NT2/D1 (cell line): ENCODE measurements at regions not wholly inside any gene's neighbourhood (a gene's known extent, or its start where the extent isn't known, plus 50 kb on each side); places are given as distances from the start of the nearest gene placed in this dataset.

Experiments
- SUZ12 ChIP-seq: IDR thresholded peaks from 2 replicates; pipeline ENCODE4 v1.6.1; 2011; ENCODE audit not compliant: insufficient read length, insufficient read depth; ENCODE audit errors: extremely low read depth
- YY1 ChIP-seq: IDR thresholded peaks from 2 replicates; pipeline ENCODE4 v1.6.1; 2011; ENCODE audit not compliant: insufficient read length, insufficient read depth
- ZNF274 ChIP-seq: IDR thresholded peaks from 2 replicates; pipeline ENCODE4 v1.6.1; 2011; ENCODE audit warnings: mild to moderate bottlenecking, low read depth, low read length

DNA sequence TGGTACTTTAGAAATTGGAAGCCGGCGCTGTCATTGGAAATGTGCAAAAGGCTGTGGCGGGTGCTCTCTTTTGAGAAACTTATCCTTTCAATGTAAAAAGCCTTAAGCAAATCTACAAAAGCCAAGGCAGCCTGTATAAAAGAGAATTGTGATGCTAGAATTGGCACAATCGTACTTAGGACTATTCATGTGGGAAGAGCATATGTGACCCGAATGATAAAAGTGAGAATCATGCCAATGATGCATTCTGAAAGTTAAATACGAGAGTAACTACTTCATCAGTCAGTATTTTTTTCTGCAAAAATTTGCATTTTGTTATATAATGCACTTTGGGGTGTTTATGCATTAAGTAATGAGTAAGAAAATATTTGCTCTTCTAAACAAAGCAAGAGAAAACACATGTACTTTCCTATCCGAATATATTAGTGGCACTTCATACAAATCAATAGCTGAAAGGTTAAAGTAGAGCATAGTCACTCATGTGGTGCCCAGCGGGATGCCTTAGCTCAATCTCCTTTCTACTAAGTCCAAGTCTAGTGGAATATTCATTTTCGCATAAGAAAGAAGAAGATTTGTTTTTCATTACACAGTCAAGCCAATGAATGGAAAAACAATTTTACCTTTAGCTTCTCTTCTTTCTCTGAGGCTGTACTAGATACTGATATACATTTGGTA lies 1256.6 kb upstream of the B3GALT2 start:
- TF ChIP-seq YY1 (no peak), ZNF274 (no peak), SUZ12 (no peak)
